ENCODE measurements at regions not wholly inside any gene's neighbourhood (a gene's known extent, or its start where the extent isn't known, plus 50 kb on each side); places are given as distances from the start of the nearest gene placed in this dataset.

DNA sequence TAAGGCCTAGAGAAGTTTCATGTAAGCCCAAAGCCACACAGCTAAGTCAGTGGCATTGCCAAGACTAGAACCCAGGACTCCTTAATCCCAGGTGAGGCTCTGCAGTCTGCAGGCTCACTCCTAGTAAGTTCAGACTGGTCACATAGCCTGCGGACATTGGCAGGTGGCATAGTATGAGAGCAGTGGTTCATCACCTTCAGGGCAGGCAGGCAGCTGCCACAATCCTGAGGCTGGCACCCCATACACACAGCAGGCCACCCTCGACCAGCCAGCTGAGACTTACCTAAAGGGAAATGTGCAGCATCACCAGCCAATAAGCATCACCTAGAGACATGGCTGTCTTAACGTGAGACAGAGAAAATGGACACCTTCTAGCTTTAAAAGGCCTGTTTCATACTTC, 231.6 kb upstream of the UBASH3B start:
- no peak overlapping the region for H2BK120ac ChIP-seq (ENCODE audit: low read depth, low read length)
- no peak overlapping the region for H4K8ac ChIP-seq (ENCODE audit: low read depth in 2 of 2, low read length in 2 of 2)
- 60% methylated on average over 1 of the region's 3 CpGs; no CpG with 5 or more reads in 1 of the 2 experiments for WGBS, 2 experiments (ENCODE audit: extremely low coverage in 2 of 2, insufficient read length in 1 of 2)
- H3K18ac ChIP-seq (ENCODE audit: low read depth, low read length) = no peak overlapping the region
- ATAC-seq (ENCODE audit: low read depth) (no peak), DNase-seq (no peak)
- H2AK5ac ChIP-seq (ENCODE audit: low read depth, low read length) = no peak overlapping the region
- dilution Hi-C loops (cut with HindIII; ENCODE audit: low sequenced_read_pairs, unreplicated experiment) = no loop called here
- H3K56ac ChIP-seq (ENCODE audit: extremely low read depth, insufficient read depth, low read length) = no peak overlapping the region
- no peak overlapping the region for H3K14ac ChIP-seq (replicated peaks; ENCODE audit: low read depth, low read length)
- no peak for TF ChIP-seq POLR2A (IDR thresholded peaks at IDR 0.05; ENCODE audit: low read depth, low read length)
- no peak for TF ChIP-seq CHD1 (IDR thresholded peaks at IDR 0.05; ENCODE audit: low read depth, low read length)
- no peak for TF ChIP-seq SMC3 (IDR thresholded peaks at IDR 0.05; ENCODE audit: low read depth, low read length)
- no peak overlapping the region for H3K27ac ChIP-seq (ENCODE audit: insufficient read depth, low read length)
- no peaks in the 10 kb centered on the region for H3K9me1 ChIP-seq (ENCODE audit: insufficient read depth, low read length)
- CTCF ChIA-PET = interaction anchor here (0.6 to 1.2 kb wide), 2 partner anchors 9 to 10 kb away, joined by 3 to 7 read pairs; no protein-coding TSS in a partner anchor
- no peaks in the 10 kb centered on the region for H3K36me3 ChIP-seq (ENCODE audit: control insufficient read depth, insufficient read depth, low read length)
- peaks cover 2% of the 10 kb centered on the region; the same call in 1 of the 2 replicates for H3K4me1 ChIP-seq (ENCODE audit: control insufficient read depth, insufficient read depth, low read length)
- intact Hi-C loops (cut with micrococcal nuclease) = no loop called here
- no peaks in the 10 kb centered on the region; a peak in 1 of 4 replicates for H3K79me1 ChIP-seq (ENCODE audit: low read depth in 1 of 2, low read length in 2 of 2)
- no peak overlapping the region for H2BK5ac ChIP-seq (ENCODE audit: low read depth, low read length, poor library complexity, severe bottlenecking)
- no peak overlapping the region for H3K23ac ChIP-seq (ENCODE audit: low read depth, low read length)
- no peak overlapping the region; the same call in 1 of the 2 replicates for H4K91ac ChIP-seq (ENCODE audit: insufficient read depth, low read depth, low read length)
- POLR2A ChIA-PET (ENCODE audit: unreplicated experiment) = no interaction called here
- H3K27me3 ChIP-seq (ENCODE audit: control insufficient read depth, insufficient read depth, low read length) = peaks cover 4% of the 10 kb centered on the region; the same call in 1 of the 2 replicates
- BruUV-seq (replicated peaks) = no TSS peak
- H2BK15ac ChIP-seq (ENCODE audit: low read depth, low read length) = no peak overlapping the region
- no peak overlapping the region for H3K4ac ChIP-seq (ENCODE audit: low read depth, low read length)
- H2BK20ac ChIP-seq (ENCODE audit: low read depth, low read length) = no peak overlapping the region
- H4K5ac ChIP-seq (ENCODE audit: low read depth, low read length) = no peak overlapping the region
- H3K4me3 ChIP-seq (ENCODE audit: insufficient read depth, low read depth, low read length) = no peak overlapping the region
- H2AK9ac ChIP-seq (replicated peaks; ENCODE audit: low read depth, low read length, poor library complexity) = no peak overlapping the region
- no peak overlapping the region for H3K4me2 ChIP-seq (ENCODE audit: low read depth, low read length)
- H3K9ac ChIP-seq (ENCODE audit: low read depth, low read length) = no peak overlapping the region
- no peaks in the 10 kb centered on the region for H4K20me1 ChIP-seq (ENCODE audit: insufficient read depth, low read length)
- H2AFZ ChIP-seq (replicated peaks; ENCODE audit: low read length, poor library complexity) = no peak overlapping the region
- H3K9me3 ChIP-seq (ENCODE audit: control insufficient read depth, insufficient read depth, low read length) = no peaks in the 10 kb centered on the region
- in situ Hi-C loops (cut with MboI; ENCODE audit: low sequenced_read_pairs) = no loop called here
